T1000 (cell line): ENCODE measurements at regions not wholly inside any gene's neighbourhood (a gene's known extent, or its start where the extent isn't known, plus 50 kb on each side); places are given as distances from the start of the nearest gene placed in this dataset.
"Not testable (repeated sequence)": the region's sequence is repeated elsewhere in the genome, so short reads cannot be mapped to it uniquely, and the experiment has no call there.

Experiments used
- DNase-seq: peaks from one replicate; lab custom pipeline; 2025; ENCODE audit warnings: mixed read lengths; lab: John Stamatoyannopoulos, UW

DNA sequence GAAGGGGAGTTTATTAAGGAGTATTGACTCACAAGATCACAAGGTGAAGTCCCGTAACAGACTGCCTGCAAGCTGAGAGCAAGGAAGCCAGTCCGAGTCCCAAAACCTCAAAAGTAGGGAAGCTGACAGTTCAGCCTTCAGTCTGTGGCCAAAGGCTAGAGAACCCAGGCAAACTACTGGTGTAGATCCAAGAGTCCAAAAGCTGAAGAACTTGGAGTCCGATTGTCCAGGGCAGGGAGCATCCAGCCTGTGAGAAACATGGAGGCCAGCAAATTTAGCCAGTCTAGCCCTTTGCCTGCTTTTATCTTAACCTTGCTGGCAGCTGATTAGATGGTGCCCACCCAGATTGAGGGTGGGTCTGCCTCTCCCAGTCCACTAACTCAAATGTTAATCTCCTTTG lies 621.9 kb upstream of the ITGA1 start:
- not testable (repeated sequence) for DNase-seq

DNA sequence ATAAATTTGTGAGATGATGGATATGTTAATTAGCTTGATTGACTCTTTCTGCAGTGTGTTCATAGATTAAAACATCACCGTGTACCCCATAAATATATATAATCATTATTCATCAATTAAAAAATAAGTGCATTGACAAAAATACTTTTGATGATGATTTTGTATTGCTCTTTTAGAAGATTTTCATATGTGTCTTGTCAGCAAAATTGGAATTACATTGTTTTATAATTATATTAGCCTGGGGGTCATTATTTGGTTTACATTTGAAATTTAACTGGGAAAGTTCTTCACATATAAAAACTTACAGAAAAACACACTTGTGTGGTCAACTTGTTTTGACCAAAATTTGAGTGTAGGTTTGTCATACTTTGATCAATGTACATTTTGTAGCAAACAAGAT lies 614.6 kb upstream of the ITGA1 start:
- DNase-seq = no peak

DNA sequence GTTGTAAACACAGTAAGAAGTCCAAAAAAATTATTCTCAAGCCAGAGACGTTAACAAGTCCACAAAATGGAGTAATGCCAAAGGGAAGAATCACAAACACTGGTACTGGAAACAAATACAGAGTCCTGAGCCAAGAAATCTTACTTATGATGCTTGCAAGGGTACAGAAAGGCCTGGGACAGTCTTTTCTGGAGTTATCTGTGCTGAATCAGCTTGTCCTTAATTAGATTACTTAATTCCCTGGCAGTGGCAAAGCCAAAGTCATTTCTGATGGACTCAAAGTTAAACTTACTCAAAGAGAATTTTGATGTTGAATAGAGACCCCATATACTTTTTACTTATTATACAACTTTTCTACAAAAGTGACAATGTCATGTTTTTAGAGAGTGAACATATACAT lies 610.5 kb upstream of the ITGA1 start:
- no peak for DNase-seq

DNA sequence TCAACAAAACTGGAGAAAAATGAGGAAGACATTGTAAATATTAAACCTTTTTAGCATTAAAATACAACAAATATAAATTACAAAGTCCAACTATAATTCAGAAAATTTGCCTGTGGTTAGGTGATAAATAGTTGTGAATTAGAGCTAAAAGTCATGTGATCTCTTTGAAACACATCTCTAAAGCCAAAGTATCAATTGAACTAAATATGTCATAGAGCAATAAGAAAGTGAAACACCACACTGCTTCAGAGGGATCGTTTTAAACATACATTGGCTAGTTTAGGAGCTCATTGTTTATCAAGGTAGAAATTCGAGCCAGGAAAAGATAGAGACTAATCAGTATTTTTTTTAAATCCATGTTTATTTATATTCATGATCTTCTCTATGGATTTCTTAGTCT lies 606.3 kb upstream of the ITGA1 start:
- no peak for DNase-seq

DNA sequence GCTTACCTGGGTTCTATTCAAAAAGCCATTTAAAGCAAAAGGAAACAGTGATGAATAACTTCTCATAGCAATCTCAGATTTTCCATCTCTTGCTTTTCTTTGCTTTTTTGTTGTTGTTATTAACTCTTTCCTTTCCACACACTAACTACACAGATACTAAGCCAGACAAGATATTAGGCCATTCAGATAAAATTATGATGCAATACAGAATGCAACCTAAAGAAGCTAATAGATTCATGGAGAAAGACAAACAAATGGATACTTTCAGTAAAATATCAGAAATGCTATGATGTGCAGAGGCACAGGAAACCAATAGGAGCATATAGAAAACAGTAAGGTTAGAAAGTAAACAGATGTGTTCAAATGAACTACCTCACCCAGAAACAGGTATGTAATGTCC lies 597.0 kb upstream of the ITGA1 start:
- no peak for DNase-seq

DNA sequence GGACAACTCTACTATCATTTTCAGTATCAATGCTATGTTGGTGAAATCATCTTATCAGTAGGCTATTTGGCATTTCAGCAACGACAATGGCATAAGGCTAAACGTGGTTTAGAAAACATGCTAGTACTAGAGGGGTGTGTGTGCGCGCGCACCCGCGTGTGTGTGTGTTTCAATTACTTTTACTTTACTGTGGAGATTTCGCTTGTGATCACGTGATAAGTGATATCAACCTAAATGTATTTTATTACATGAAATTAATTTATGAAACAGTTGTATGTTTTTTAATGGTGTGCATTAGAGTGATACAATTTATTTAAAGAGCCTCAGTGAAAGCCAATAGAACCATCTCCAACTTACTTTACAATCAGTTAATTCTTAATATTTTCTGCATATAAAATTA lies 587.9 kb upstream of the ITGA1 start:
- DNase-seq = no peak

DNA sequence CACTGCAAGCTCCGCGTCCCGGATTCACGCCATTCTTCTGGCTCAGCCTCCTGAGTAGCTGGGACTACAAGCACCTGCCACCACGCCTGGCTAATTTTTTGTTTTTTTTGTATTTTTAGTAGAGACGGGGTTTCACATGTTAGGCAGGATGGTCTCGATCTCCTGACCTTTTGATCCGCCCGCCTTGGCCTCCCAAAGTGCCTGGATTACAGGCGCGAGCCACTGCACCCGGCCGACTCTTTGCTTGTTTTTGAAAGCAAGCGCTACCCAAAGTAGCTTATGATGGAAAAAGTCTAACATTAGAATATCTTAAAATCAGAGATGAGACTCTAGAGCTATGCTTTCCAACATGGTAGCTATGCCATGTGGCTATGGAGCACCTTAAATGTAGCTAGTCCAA lies 585.5 kb upstream of the ITGA1 start:
- DNase-seq = no peak

DNA sequence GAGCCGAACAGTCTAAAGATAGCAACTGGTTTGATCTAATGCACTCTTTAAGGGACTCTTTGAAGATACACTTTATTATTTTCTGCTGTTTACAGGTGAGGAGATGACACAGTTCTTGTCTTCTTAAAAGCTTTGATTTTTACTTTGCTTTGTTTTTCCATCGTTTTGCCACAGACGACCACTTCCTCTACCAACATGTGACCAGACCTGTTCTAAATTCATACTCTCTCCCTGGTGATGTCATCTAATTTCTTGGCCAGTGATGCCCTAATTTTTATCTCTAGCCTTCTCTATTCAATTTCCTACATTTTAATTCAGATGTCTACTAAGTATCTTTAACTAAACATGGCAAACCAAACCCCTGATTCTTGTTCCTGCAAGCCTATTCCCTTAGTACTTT lies 583.4 kb upstream of the ITGA1 start:
- no peak for DNase-seq
